ENCODE measurements at regions not wholly inside any gene's neighbourhood (a gene's known extent, or its start where the extent isn't known, plus 50 kb on each side); places are given as distances from the start of the nearest gene placed in this dataset.
"Not testable (repeated sequence)": the region's sequence is repeated elsewhere in the genome, so short reads cannot be mapped to it uniquely, and the experiment has no call there.

- H3K4me1 ChIP-seq (ENCODE audit: control insufficient read depth, insufficient read depth, low read length, poor library complexity, severe bottlenecking); DNase-seq; H3K4me3 ChIP-seq (ENCODE audit: low read depth, low read length); H3K4me1 Mint-ChIP-seq; H3K27ac Mint-ChIP-seq; H3K4me3 Mint-ChIP-seq; H3K27ac ChIP-seq (ENCODE audit: insufficient read depth, low read length, poor library complexity, severe bottlenecking); H3K36me3 Mint-ChIP-seq; H3K27me3 ChIP-seq (ENCODE audit: control insufficient read depth, insufficient read depth, low read length); H3K27me3 Mint-ChIP-seq; H3K36me3 ChIP-seq (ENCODE audit: control insufficient read depth, insufficient read depth, low read length); H3K9me3 ChIP-seq (ENCODE audit: control insufficient read depth in 2 of 2, low read length in 2 of 2); ATAC-seq (ENCODE audit: low read depth in 2 of 2); H3K9me3 Mint-ChIP-seq: not testable (repeated sequence)
Observed at GRCh38 chr6:75031102-75031501, 174.8 kb downstream of the COL12A1 start.

GRCh38 chr6:75029333-75029732 lies 176.5 kb downstream of the COL12A1 start:
- H3K27me3 ChIP-seq (ENCODE audit: control insufficient read depth, insufficient read depth, low read length): no peaks in the 10 kb centered on the region
- no peaks in the 10 kb centered on the region for H3K36me3 ChIP-seq (ENCODE audit: control insufficient read depth, insufficient read depth, low read length)
- no peak overlapping the region for H3K4me3 Mint-ChIP-seq
- no peak for DNase-seq
- no peaks in the 10 kb centered on the region for H3K4me1 ChIP-seq (ENCODE audit: control insufficient read depth, insufficient read depth, low read length, poor library complexity, severe bottlenecking)
- peaks cover 0 to 6% (median 0%) of the 10 kb centered on the region in 7 donors for H3K9me3 Mint-ChIP-seq
- H3K4me3 ChIP-seq (ENCODE audit: low read depth, low read length): no peak overlapping the region
- peaks cover 6% of the 10 kb centered on the region for H3K27me3 Mint-ChIP-seq
- no peaks in the 10 kb centered on the region for H3K9me3 ChIP-seq (ENCODE audit: control insufficient read depth in 2 of 2, low read length in 2 of 2)
- no peaks in the 10 kb centered on the region for H3K36me3 Mint-ChIP-seq
- ATAC-seq (ENCODE audit: low read depth in 2 of 2): no peak
- H3K4me1 Mint-ChIP-seq: no peaks in the 10 kb centered on the region
- H3K27ac ChIP-seq (ENCODE audit: insufficient read depth, low read length, poor library complexity, severe bottlenecking): no peak overlapping the region
- no peak overlapping the region for H3K27ac Mint-ChIP-seq

- Mint-ChIP-seq H3K27ac (no peak overlapping the region), H3K4me3 (no peak overlapping the region), H3K9me3 (peaks cover 0 to 7% (median 0%) of the 10 kb centered on the region in 7 donors), H3K4me1 (no peaks in the 10 kb centered on the region), H3K36me3 (no peaks in the 10 kb centered on the region), H3K27me3 (no peaks in the 10 kb centered on the region)
- no peaks in the 10 kb centered on the region for H3K9me3 ChIP-seq (ENCODE audit: control insufficient read depth in 2 of 2, low read length in 2 of 2)
- no peak for DNase-seq
- H3K36me3 ChIP-seq (ENCODE audit: control insufficient read depth, insufficient read depth, low read length): no peaks in the 10 kb centered on the region
- H3K4me1 ChIP-seq (ENCODE audit: control insufficient read depth, insufficient read depth, low read length, poor library complexity, severe bottlenecking): no peaks in the 10 kb centered on the region
- no peaks in the 10 kb centered on the region for H3K27me3 ChIP-seq (ENCODE audit: control insufficient read depth, insufficient read depth, low read length)
- no peak overlapping the region for H3K4me3 ChIP-seq (ENCODE audit: low read depth, low read length)
- no peak for ATAC-seq (ENCODE audit: low read depth in 2 of 2)
- no peak overlapping the region for H3K27ac ChIP-seq (ENCODE audit: insufficient read depth, low read length, poor library complexity, severe bottlenecking)
Observed at GRCh38 chr6:75025371-75025770, 180.5 kb downstream of the COL12A1 start.

GRCh38 chr6:75024828-75025227 lies 181.0 kb downstream of the COL12A1 start:
- Mint-ChIP-seq H3K27me3 (no peaks in the 10 kb centered on the region), H3K27ac (no peak overlapping the region), H3K4me1 (no peaks in the 10 kb centered on the region), H3K36me3 (no peaks in the 10 kb centered on the region), H3K9me3 (peaks cover 0 to 7% (median 0%) of the 10 kb centered on the region in 7 donors), H3K4me3 (no peak overlapping the region)
- Histone ChIP-seq H3K4me1 (ENCODE audit: control insufficient read depth, insufficient read depth, low read length, poor library complexity, severe bottlenecking) (no peaks in the 10 kb centered on the region), H3K4me3 (ENCODE audit: low read depth, low read length) (no peak overlapping the region), H3K36me3 (ENCODE audit: control insufficient read depth, insufficient read depth, low read length) (no peaks in the 10 kb centered on the region), H3K27me3 (ENCODE audit: control insufficient read depth, insufficient read depth, low read length) (no peaks in the 10 kb centered on the region), H3K9me3 (ENCODE audit: control insufficient read depth in 2 of 2, low read length in 2 of 2) (no peaks in the 10 kb centered on the region), H3K27ac (ENCODE audit: insufficient read depth, low read length, poor library complexity, severe bottlenecking) (no peak overlapping the region)
- DNase-seq: no peak
- no peak for ATAC-seq (ENCODE audit: low read depth in 2 of 2)

- no peak overlapping the region for H3K4me3 Mint-ChIP-seq
- no peaks in the 10 kb centered on the region for H3K36me3 Mint-ChIP-seq
- no peak for ATAC-seq (ENCODE audit: low read depth in 2 of 2)
Observed at GRCh38 chr6:75023634-75024033, 182.2 kb downstream of the COL12A1 start.

GRCh38 chr6:75020971-75021370 lies 184.9 kb downstream of the COL12A1 start:
- Mint-ChIP-seq H3K36me3 (no peaks in the 10 kb centered on the region), H3K27me3 (no peaks in the 10 kb centered on the region), H3K27ac (no peak overlapping the region), H3K9me3 (peaks cover 0 to 16% (median 2%) of the 10 kb centered on the region in 7 donors), H3K4me1 (no peaks in the 10 kb centered on the region), H3K4me3 (no peak overlapping the region)
- no peaks in the 10 kb centered on the region for H3K36me3 ChIP-seq (ENCODE audit: control insufficient read depth, insufficient read depth, low read length)
- no peaks in the 10 kb centered on the region for H3K27me3 ChIP-seq (ENCODE audit: control insufficient read depth, insufficient read depth, low read length)
- DNase-seq: no peak
- no peak overlapping the region for H3K27ac ChIP-seq (ENCODE audit: insufficient read depth, low read length, poor library complexity, severe bottlenecking)
- no peak overlapping the region for H3K4me3 ChIP-seq (ENCODE audit: low read depth, low read length)
- no peaks in the 10 kb centered on the region for H3K4me1 ChIP-seq (ENCODE audit: control insufficient read depth, insufficient read depth, low read length, poor library complexity, severe bottlenecking)
- no peaks in the 10 kb centered on the region for H3K9me3 ChIP-seq (ENCODE audit: control insufficient read depth in 2 of 2, low read length in 2 of 2)
- no peak for ATAC-seq (ENCODE audit: low read depth in 2 of 2)

More at GRCh38 chr6:75023634-75024033, 182.2 kb downstream of the COL12A1 start:
- Histone ChIP-seq H3K9me3 (ENCODE audit: control insufficient read depth in 2 of 2, low read length in 2 of 2) (no peaks in the 10 kb centered on the region), H3K4me3 (ENCODE audit: low read depth, low read length) (no peak overlapping the region), H3K4me1 (ENCODE audit: control insufficient read depth, insufficient read depth, low read length, poor library complexity, severe bottlenecking) (no peaks in the 10 kb centered on the region), H3K27ac (ENCODE audit: insufficient read depth, low read length, poor library complexity, severe bottlenecking) (no peak overlapping the region), H3K36me3 (ENCODE audit: control insufficient read depth, insufficient read depth, low read length) (no peaks in the 10 kb centered on the region), H3K27me3 (ENCODE audit: control insufficient read depth, insufficient read depth, low read length) (no peaks in the 10 kb centered on the region)
- Mint-ChIP-seq H3K4me1 (no peaks in the 10 kb centered on the region), H3K27ac (no peak overlapping the region), H3K9me3 (peaks cover 0 to 16% (median 0%) of the 10 kb centered on the region in 7 donors), H3K27me3 (no peaks in the 10 kb centered on the region)
- no peak for DNase-seq

GRCh38 chr6:75020376-75020775 lies 185.5 kb downstream of the COL12A1 start:
- H3K36me3 Mint-ChIP-seq: no peaks in the 10 kb centered on the region

GRCh38 chr6:75012018-75012417 lies 193.8 kb downstream of the COL12A1 start:
- no peak overlapping the region for H3K27ac ChIP-seq (ENCODE audit: insufficient read depth, low read length, poor library complexity, severe bottlenecking)
- no peaks in the 10 kb centered on the region for H3K4me1 Mint-ChIP-seq
- no peaks in the 10 kb centered on the region for H3K9me3 ChIP-seq (ENCODE audit: control insufficient read depth in 2 of 2, low read length in 2 of 2)
- no peaks in the 10 kb centered on the region for H3K27me3 ChIP-seq (ENCODE audit: control insufficient read depth, insufficient read depth, low read length)
- H3K27ac Mint-ChIP-seq: no peak overlapping the region
- no peaks in the 10 kb centered on the region for H3K4me1 ChIP-seq (ENCODE audit: control insufficient read depth, insufficient read depth, low read length, poor library complexity, severe bottlenecking)
- H3K9me3 Mint-ChIP-seq: peaks cover 0 to 17% (median 4%) of the 10 kb centered on the region in 7 donors
- H3K4me3 Mint-ChIP-seq: no peak overlapping the region
- ATAC-seq (ENCODE audit: low read depth in 2 of 2): no peak
- H3K36me3 ChIP-seq (ENCODE audit: control insufficient read depth, insufficient read depth, low read length): no peaks in the 10 kb centered on the region
- DNase-seq: no peak
- H3K36me3 Mint-ChIP-seq: peaks cover 3% of the 10 kb centered on the region
- H3K27me3 Mint-ChIP-seq: no peaks in the 10 kb centered on the region
- H3K4me3 ChIP-seq (ENCODE audit: low read depth, low read length): no peak overlapping the region

More at GRCh38 chr6:75020376-75020775, 185.5 kb downstream of the COL12A1 start:
- ATAC-seq (ENCODE audit: low read depth in 2 of 2) (no peak), DNase-seq (no peak)
- Histone ChIP-seq H3K4me1 (ENCODE audit: control insufficient read depth, insufficient read depth, low read length, poor library complexity, severe bottlenecking) (no peaks in the 10 kb centered on the region), H3K9me3 (ENCODE audit: control insufficient read depth in 2 of 2, low read length in 2 of 2) (no peaks in the 10 kb centered on the region), H3K36me3 (ENCODE audit: control insufficient read depth, insufficient read depth, low read length) (no peaks in the 10 kb centered on the region), H3K27me3 (ENCODE audit: control insufficient read depth, insufficient read depth, low read length) (no peaks in the 10 kb centered on the region), H3K27ac (ENCODE audit: insufficient read depth, low read length, poor library complexity, severe bottlenecking) (no peak overlapping the region), H3K4me3 (ENCODE audit: low read depth, low read length) (no peak overlapping the region)
- Mint-ChIP-seq H3K4me1 (no peaks in the 10 kb centered on the region), H3K27ac (no peak overlapping the region), H3K4me3 (no peak overlapping the region), H3K27me3 (no peaks in the 10 kb centered on the region), H3K9me3 (peaks cover 0 to 16% (median 2%) of the 10 kb centered on the region in 7 donors)

All from CD4-positive, CD25-positive, alpha-beta regulatory T cell (primary cell).